Colonic mucosa (tissue), 4 donors: ENCODE measurements at regions not wholly inside any gene's neighbourhood (a gene's known extent, or its start where the extent isn't known, plus 50 kb on each side); places are given as distances from the start of the nearest gene placed in this dataset.

Experiments
- DNase-seq: peaks from one replicate; pipeline ENCODE4 v3.0.0-alpha.2; 2020
- H3K27ac ChIP-seq: fragments of 200-600 bp; one replicate; pipeline ENCODE4 v1.8.0; 2021
- H3K27me3 ChIP-seq: fragments of 200-600 bp; one replicate; pipeline ENCODE4 v1.8.0; 2021
- H3K36me3 ChIP-seq: fragments of 200-600 bp; one replicate; pipeline ENCODE4 v1.8.0; 2021
- H3K4me1 ChIP-seq: fragments of 200-600 bp; one replicate; pipeline ENCODE4 v1.8.0; 2021; ENCODE audit warnings: mild to moderate bottlenecking
- H3K4me3 ChIP-seq: fragments of 200-600 bp; one replicate; pipeline ENCODE4 v1.8.0; 2021
- H3K9ac ChIP-seq, 2 donors: one replicate each; pipeline ENCODE4 v1.7.0; 2013; ENCODE audit warnings: control low read depth in 2 of 2, low read depth in 2 of 2, low read length in 2 of 2
- H3K9me3 ChIP-seq: fragments of 200-600 bp; one replicate; pipeline ENCODE4 v1.8.0; 2021
- intact Hi-C: fragments of 100-400 bp; cut with DNase I; formaldehyde crosslinking; loops from one replicate; pipeline ENCODE4 v1.14.1; 2022
- TF ChIP-seq, protein P1 (sequence below): fragments of 200-600 bp; IDR thresholded peaks from one replicate; pipeline ENCODE4 v1.8.0; 2022; ENCODE audit warnings: antibody characterized with exemption, mild to moderate bottlenecking
- donor health status: healthy.
- donor health status: DM: no; HTN: no; CAD: no.
- donor health status: DM: no; HTN: no; CAD: no.

DNA sequence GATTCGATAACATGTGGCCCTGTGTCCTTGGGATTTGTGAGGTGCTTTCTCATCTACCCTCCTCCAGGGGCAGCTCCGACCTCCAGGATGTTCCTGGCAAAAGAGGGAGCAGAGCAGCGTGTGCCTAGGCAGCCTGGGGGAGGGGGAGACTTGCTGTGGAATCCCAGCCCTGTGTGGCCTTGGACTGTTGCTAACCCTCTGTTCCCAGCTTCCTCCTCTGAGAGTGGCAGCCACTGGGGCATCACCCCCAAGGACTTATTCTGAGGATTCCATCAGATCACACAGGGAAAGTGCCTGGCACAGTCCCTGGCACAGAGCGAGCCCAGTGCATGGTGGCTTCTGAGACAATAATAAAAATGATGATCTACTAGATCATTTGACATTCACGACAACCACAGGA, 265.1 kb upstream of the MVB12B start:
- Histone ChIP-seq H3K27ac (no peak overlapping the region), H3K4me3 (no peak overlapping the region), H3K36me3 (no peaks in the 10 kb centered on the region), H3K4me1 (no peaks in the 10 kb centered on the region), H3K9ac (no peak overlapping the region), H3K27me3 (no peaks in the 10 kb centered on the region), H3K9me3 (no peaks in the 10 kb centered on the region)
- TF ChIP-seq, protein P1, sequence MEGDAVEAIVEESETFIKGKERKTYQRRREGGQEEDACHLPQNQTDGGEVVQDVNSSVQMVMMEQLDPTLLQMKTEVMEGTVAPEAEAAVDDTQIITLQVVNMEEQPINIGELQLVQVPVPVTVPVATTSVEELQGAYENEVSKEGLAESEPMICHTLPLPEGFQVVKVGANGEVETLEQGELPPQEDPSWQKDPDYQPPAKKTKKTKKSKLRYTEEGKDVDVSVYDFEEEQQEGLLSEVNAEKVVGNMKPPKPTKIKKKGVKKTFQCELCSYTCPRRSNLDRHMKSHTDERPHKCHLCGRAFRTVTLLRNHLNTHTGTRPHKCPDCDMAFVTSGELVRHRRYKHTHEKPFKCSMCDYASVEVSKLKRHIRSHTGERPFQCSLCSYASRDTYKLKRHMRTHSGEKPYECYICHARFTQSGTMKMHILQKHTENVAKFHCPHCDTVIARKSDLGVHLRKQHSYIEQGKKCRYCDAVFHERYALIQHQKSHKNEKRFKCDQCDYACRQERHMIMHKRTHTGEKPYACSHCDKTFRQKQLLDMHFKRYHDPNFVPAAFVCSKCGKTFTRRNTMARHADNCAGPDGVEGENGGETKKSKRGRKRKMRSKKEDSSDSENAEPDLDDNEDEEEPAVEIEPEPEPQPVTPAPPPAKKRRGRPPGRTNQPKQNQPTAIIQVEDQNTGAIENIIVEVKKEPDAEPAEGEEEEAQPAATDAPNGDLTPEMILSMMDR: no peak
- no peak for DNase-seq
- intact Hi-C loops: no loop called here

DNA sequence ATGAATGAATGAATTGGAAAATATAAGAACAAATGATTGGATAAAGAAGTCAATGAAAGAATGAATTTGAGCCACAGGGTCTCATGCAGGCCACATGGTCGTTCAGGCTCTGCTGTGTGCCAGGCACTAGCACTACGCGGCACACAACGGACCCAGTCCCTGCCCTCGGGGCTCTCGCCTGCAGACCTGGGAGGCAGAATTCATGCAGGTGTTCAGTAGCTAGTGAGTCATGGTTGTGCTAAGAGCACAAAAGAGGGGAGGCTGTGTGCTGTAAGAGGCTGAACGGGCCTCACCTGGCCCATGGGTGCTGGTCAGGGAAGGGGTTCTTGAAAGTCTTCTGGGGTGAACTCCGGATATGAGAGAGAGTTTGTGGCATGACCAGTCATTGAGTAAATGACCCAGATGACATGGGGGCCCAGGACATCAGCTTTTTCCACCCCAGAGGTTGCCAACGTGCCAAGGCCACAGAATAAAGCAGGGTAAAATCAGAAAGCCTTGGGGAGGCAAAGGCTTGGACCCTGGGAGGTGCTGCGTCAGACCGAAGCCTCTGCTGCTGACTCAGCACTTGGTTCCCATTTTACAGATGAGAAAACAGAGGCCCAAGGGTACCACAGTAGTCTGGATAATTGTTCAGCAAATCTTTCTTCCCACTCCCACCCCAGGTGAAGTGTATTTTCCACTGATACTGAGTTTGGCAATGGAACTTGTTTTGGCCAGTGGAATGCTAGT, 264.3 kb upstream of the MVB12B start:
- intact Hi-C loops: no loop called here
- no peaks in the 10 kb centered on the region for H3K27me3 ChIP-seq
- TF ChIP-seq, protein P1: no peak
- H3K27ac ChIP-seq: no peak overlapping the region
- DNase-seq: no peak
- H3K4me1 ChIP-seq: no peaks in the 10 kb centered on the region
- no peaks in the 10 kb centered on the region for H3K36me3 ChIP-seq
- no peaks in the 10 kb centered on the region for H3K9me3 ChIP-seq
- H3K9ac ChIP-seq: no peak overlapping the region
- no peak overlapping the region for H3K4me3 ChIP-seq

DNA sequence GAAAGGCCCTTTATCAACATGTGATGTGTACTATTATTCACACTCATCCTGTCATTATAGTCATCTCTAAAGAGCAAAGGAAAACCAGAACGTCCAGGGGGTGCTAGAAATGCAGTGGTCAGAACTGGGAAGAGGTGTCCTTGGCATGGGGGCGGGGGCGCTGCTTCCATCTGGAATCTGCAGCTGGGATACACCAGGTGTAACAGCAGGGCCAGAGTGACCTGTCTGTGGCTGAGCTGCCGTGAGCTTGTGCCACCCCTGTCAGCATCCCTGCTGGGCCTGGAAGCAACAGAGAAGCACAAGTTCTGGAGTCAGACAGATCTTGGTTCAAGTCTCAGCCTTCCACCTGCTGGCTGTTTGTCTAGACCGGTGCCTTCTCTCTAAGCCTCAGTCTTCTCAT, 263.3 kb upstream of the MVB12B start:
- H3K36me3 ChIP-seq: no peaks in the 10 kb centered on the region
- H3K4me1 ChIP-seq: no peaks in the 10 kb centered on the region
- no peaks in the 10 kb centered on the region for H3K9me3 ChIP-seq
- H3K9ac ChIP-seq: no peak overlapping the region
- no peak overlapping the region for H3K4me3 ChIP-seq
- intact Hi-C loops: no loop called here
- no peak for DNase-seq
- H3K27me3 ChIP-seq: no peaks in the 10 kb centered on the region
- H3K27ac ChIP-seq: no peak overlapping the region
- TF ChIP-seq, protein P1: no peak

DNA sequence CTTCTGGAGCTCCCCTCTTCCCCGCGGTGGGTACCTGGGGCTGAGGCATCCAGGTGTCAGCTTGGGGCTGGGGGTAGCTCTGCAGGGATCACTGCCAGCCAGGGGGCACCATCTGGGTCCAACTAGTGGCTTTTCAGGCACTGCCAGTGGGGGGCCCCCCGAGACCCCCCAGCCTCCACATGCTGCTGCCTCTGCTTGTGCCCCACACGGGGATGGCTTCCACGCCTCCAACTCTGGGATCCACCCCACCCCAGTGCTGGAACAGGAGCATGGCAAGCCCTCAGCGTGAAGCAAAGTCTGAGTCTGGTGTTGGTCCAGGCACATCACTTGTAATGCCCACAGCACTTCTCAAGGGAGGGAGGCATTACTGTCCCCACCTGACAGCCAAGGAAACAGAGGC, 260.5 kb upstream of the MVB12B start:
- no peaks in the 10 kb centered on the region for H3K9me3 ChIP-seq
- no peak for DNase-seq
- no peaks in the 10 kb centered on the region for H3K27me3 ChIP-seq
- H3K36me3 ChIP-seq: no peaks in the 10 kb centered on the region
- no peak overlapping the region for H3K4me3 ChIP-seq
- TF ChIP-seq, protein P1: no peak
- H3K27ac ChIP-seq: no peak overlapping the region
- intact Hi-C loops: no loop called here
- no peaks in the 10 kb centered on the region for H3K4me1 ChIP-seq
- no peak overlapping the region for H3K9ac ChIP-seq

DNA sequence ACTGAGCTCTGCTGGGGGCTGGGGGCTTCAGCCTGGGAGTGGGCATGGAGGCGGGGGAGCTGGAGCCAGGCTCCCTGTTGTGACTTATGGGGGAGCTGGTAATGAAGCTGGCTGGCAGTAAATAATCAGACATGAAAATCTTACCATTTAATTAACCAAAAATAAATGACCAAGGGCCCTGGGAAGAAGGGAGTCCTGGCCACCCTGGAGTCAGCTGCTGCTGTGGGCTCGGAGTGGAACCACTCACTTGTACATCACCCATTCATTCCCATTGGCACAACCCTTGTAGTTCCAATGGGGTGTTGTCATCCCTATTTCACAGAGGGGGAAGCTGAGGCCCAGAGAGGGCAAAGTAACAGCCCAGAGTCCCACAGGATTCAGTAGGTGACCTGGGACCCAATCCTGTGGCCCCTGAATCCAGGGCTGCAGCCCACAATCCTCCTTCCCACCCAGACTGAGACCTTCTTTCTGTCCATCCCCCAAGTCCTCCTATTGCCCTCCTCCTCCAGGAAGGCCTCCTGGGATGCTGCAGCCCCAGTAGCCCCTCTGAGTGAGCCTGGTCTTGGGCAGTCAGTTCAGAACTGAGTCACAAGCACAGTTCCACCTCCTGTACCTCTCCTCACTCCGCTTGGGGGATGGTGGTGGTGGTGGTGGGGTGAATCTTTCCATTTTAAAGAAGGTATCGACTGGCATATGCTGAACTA, 259.4 kb upstream of the MVB12B start:
- intact Hi-C loops: no loop called here
- Histone ChIP-seq H3K36me3 (no peaks in the 10 kb centered on the region), H3K4me1 (no peaks in the 10 kb centered on the region), H3K27ac (no peak overlapping the region), H3K4me3 (no peak overlapping the region), H3K9ac (no peak overlapping the region), H3K9me3 (no peaks in the 10 kb centered on the region), H3K27me3 (no peaks in the 10 kb centered on the region)
- no peak for DNase-seq
- TF ChIP-seq, protein P1: no peak
